ENCODE measurements at regions not wholly inside any gene's neighbourhood (a gene's known extent, or its start where the extent isn't known, plus 50 kb on each side); places are given as distances from the start of the nearest gene placed in this dataset.

- Histone ChIP-seq H3K4me3 (ENCODE audit: insufficient read depth, low read depth, low read length) (no peak overlapping the region), H3K36me3 (replicated peaks; ENCODE audit: control insufficient read depth, insufficient read depth, low read length) (no peaks in the 10 kb centered on the region), H3K27me3 (ENCODE audit: control insufficient read depth, insufficient read depth, low read length) (no peaks in the 10 kb centered on the region)
- DNase-seq: peak; percentile 2
Observed at GRCh38 chr1:69315823-69316222, 251.9 kb upstream of the LRRC7 start.

- Histone ChIP-seq H3K36me3 (replicated peaks; ENCODE audit: control insufficient read depth, insufficient read depth, low read length) (no peaks in the 10 kb centered on the region), H3K4me3 (ENCODE audit: insufficient read depth, low read depth, low read length) (no peak overlapping the region), H3K27me3 (ENCODE audit: control insufficient read depth, insufficient read depth, low read length) (no peaks in the 10 kb centered on the region)
- no peak for DNase-seq
Observed at GRCh38 chr1:69319287-69319686, 248.4 kb upstream of the LRRC7 start.

- no peaks in the 10 kb centered on the region for H3K36me3 ChIP-seq (replicated peaks; ENCODE audit: control insufficient read depth, insufficient read depth, low read length)
- no peaks in the 10 kb centered on the region for H3K27me3 ChIP-seq (ENCODE audit: control insufficient read depth, insufficient read depth, low read length)
- H3K4me3 ChIP-seq (ENCODE audit: insufficient read depth, low read depth, low read length): no peak overlapping the region
- no peak for DNase-seq
Observed at GRCh38 chr1:69320757-69321211, 246.9 kb upstream of the LRRC7 start.

GRCh38 chr1:69321311-69321710 lies 246.4 kb upstream of the LRRC7 start:
- H3K4me3 ChIP-seq (ENCODE audit: insufficient read depth, low read depth, low read length): no peak overlapping the region
- no peaks in the 10 kb centered on the region for H3K27me3 ChIP-seq (ENCODE audit: control insufficient read depth, insufficient read depth, low read length)
- peak; percentile 5 for DNase-seq
- no peaks in the 10 kb centered on the region for H3K36me3 ChIP-seq (replicated peaks; ENCODE audit: control insufficient read depth, insufficient read depth, low read length)

- H3K4me3 ChIP-seq (ENCODE audit: insufficient read depth, low read depth, low read length): no peak overlapping the region
- DNase-seq: no peak
Observed at GRCh38 chr1:69328186-69328585, 239.5 kb upstream of the LRRC7 start.

GRCh38 chr1:69363236-69363635 lies 204.5 kb upstream of the LRRC7 start:
- no peaks in the 10 kb centered on the region for H3K27me3 ChIP-seq (ENCODE audit: control insufficient read depth, insufficient read depth, low read length)
- H3K36me3 ChIP-seq (replicated peaks; ENCODE audit: control insufficient read depth, insufficient read depth, low read length): no peaks in the 10 kb centered on the region
- no peak overlapping the region for H3K4me3 ChIP-seq (ENCODE audit: insufficient read depth, low read depth, low read length)
- DNase-seq: no peak

More at GRCh38 chr1:69328186-69328585, 239.5 kb upstream of the LRRC7 start:
- no peaks in the 10 kb centered on the region for H3K27me3 ChIP-seq (ENCODE audit: control insufficient read depth, insufficient read depth, low read length)
- no peaks in the 10 kb centered on the region for H3K36me3 ChIP-seq (replicated peaks; ENCODE audit: control insufficient read depth, insufficient read depth, low read length)

GRCh38 chr1:69373520-69373919 lies 194.2 kb upstream of the LRRC7 start:
- Histone ChIP-seq H3K36me3 (replicated peaks; ENCODE audit: control insufficient read depth, insufficient read depth, low read length) (no peaks in the 10 kb centered on the region), H3K4me3 (ENCODE audit: insufficient read depth, low read depth, low read length) (no peak overlapping the region), H3K27me3 (ENCODE audit: control insufficient read depth, insufficient read depth, low read length) (no peaks in the 10 kb centered on the region)
- no peak for DNase-seq

GRCh38 chr1:69376408-69376807 lies 191.3 kb upstream of the LRRC7 start:
- Histone ChIP-seq H3K4me3 (ENCODE audit: insufficient read depth, low read depth, low read length) (no peak overlapping the region), H3K27me3 (ENCODE audit: control insufficient read depth, insufficient read depth, low read length) (no peaks in the 10 kb centered on the region), H3K36me3 (replicated peaks; ENCODE audit: control insufficient read depth, insufficient read depth, low read length) (no peaks in the 10 kb centered on the region)
- no peak for DNase-seq

- H3K27me3 ChIP-seq (ENCODE audit: control insufficient read depth, insufficient read depth, low read length): no peaks in the 10 kb centered on the region
Observed at GRCh38 chr1:69377507-69377906, 190.2 kb upstream of the LRRC7 start.

GRCh38 chr1:69388044-69388443 lies 179.7 kb upstream of the LRRC7 start:
- H3K4me3 ChIP-seq (ENCODE audit: insufficient read depth, low read depth, low read length): no peak overlapping the region
- H3K36me3 ChIP-seq (replicated peaks; ENCODE audit: control insufficient read depth, insufficient read depth, low read length): no peaks in the 10 kb centered on the region
- no peaks in the 10 kb centered on the region for H3K27me3 ChIP-seq (ENCODE audit: control insufficient read depth, insufficient read depth, low read length)
- DNase-seq: no peak

More at GRCh38 chr1:69377507-69377906, 190.2 kb upstream of the LRRC7 start:
- DNase-seq: no peak
- Histone ChIP-seq H3K36me3 (replicated peaks; ENCODE audit: control insufficient read depth, insufficient read depth, low read length) (no peaks in the 10 kb centered on the region), H3K4me3 (ENCODE audit: insufficient read depth, low read depth, low read length) (no peak overlapping the region)

- Histone ChIP-seq H3K27me3 (ENCODE audit: control insufficient read depth, insufficient read depth, low read length) (no peaks in the 10 kb centered on the region), H3K36me3 (replicated peaks; ENCODE audit: control insufficient read depth, insufficient read depth, low read length) (no peaks in the 10 kb centered on the region), H3K4me3 (ENCODE audit: insufficient read depth, low read depth, low read length) (no peak overlapping the region)
- no peak for DNase-seq
Observed at GRCh38 chr1:69400128-69400527, 167.6 kb upstream of the LRRC7 start.

GRCh38 chr1:69401879-69402278 lies 165.8 kb upstream of the LRRC7 start:
- Histone ChIP-seq H3K4me3 (ENCODE audit: insufficient read depth, low read depth, low read length) (no peak overlapping the region), H3K27me3 (ENCODE audit: control insufficient read depth, insufficient read depth, low read length) (no peaks in the 10 kb centered on the region)
- no peak for DNase-seq

GRCh38 chr1:69403756-69404320 lies 163.9 kb upstream of the LRRC7 start:
- Histone ChIP-seq H3K36me3 (replicated peaks; ENCODE audit: control insufficient read depth, insufficient read depth, low read length) (no peaks in the 10 kb centered on the region), H3K27me3 (ENCODE audit: control insufficient read depth, insufficient read depth, low read length) (no peaks in the 10 kb centered on the region), H3K4me3 (ENCODE audit: insufficient read depth, low read depth, low read length) (no peak overlapping the region)
- DNase-seq: no peak

More at GRCh38 chr1:69401879-69402278, 165.8 kb upstream of the LRRC7 start:
- no peaks in the 10 kb centered on the region for H3K36me3 ChIP-seq (replicated peaks; ENCODE audit: control insufficient read depth, insufficient read depth, low read length)

- no peak overlapping the region for H3K4me3 ChIP-seq (ENCODE audit: insufficient read depth, low read depth, low read length)
- H3K27me3 ChIP-seq (ENCODE audit: control insufficient read depth, insufficient read depth, low read length): no peaks in the 10 kb centered on the region
- no peaks in the 10 kb centered on the region for H3K36me3 ChIP-seq (replicated peaks; ENCODE audit: control insufficient read depth, insufficient read depth, low read length)
- DNase-seq: no peak
Observed at GRCh38 chr1:69404486-69404885, 163.2 kb upstream of the LRRC7 start.

GRCh38 chr1:69406244-69406643 lies 161.5 kb upstream of the LRRC7 start:
- DNase-seq: no peak
- Histone ChIP-seq H3K4me3 (ENCODE audit: insufficient read depth, low read depth, low read length) (no peak overlapping the region), H3K36me3 (replicated peaks; ENCODE audit: control insufficient read depth, insufficient read depth, low read length) (no peaks in the 10 kb centered on the region), H3K27me3 (ENCODE audit: control insufficient read depth, insufficient read depth, low read length) (no peaks in the 10 kb centered on the region)

Measured in H7 (cell line).